ENCODE measurements at regions not wholly inside any gene's neighbourhood (a gene's known extent, or its start where the extent isn't known, plus 50 kb on each side); places are given as distances from the start of the nearest gene placed in this dataset.

DNA sequence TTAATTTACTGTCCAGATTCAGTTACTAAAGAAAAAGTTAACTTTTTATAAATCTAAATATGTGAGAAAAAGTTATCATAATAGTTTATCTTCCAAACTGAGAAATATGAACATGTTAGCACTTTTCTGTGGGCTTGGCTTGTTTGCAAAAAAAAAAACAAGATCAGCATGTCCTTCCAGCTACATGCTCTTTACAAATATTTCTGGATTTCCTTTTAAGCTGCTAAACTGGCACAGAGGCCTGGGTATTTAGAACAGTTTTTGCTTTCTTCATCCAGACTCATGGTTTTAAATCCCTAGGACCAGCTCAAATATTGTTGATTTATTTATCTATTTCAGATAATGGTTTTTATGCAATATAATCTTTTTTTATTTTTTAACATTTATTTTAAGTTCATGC, 1444.5 kb upstream of the FLRT2 start:
- TF ChIP-seq POLR2A (IDR thresholded peaks at IDR 0.05) (no peak), CTCF (IDR thresholded peaks at IDR 0.05) (no peak)
